ENCODE measurements at regions not wholly inside any gene's neighbourhood (a gene's known extent, or its start where the extent isn't known, plus 50 kb on each side); places are given as distances from the start of the nearest gene placed in this dataset.

DNA sequence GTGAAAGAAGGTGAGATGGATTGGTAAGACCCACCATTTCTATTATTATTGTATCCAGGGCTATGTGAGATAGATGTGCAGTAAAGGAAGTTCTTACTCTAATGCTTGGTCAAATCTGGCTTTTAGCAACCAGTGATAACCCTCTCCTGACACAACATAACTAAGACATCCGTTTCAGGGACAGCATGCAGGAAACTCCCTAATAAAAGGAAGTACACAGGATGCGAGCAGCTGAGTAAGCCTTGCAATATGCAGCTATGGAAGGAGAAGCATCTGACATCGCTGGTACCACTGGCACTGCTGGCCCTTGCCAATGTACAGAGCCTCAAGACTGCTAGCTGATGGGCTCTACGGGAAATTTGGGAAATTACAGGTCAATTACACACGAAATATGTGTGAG is 662.3 kb downstream of the NR2F2 start:
- TF ChIP-seq, protein P1, sequence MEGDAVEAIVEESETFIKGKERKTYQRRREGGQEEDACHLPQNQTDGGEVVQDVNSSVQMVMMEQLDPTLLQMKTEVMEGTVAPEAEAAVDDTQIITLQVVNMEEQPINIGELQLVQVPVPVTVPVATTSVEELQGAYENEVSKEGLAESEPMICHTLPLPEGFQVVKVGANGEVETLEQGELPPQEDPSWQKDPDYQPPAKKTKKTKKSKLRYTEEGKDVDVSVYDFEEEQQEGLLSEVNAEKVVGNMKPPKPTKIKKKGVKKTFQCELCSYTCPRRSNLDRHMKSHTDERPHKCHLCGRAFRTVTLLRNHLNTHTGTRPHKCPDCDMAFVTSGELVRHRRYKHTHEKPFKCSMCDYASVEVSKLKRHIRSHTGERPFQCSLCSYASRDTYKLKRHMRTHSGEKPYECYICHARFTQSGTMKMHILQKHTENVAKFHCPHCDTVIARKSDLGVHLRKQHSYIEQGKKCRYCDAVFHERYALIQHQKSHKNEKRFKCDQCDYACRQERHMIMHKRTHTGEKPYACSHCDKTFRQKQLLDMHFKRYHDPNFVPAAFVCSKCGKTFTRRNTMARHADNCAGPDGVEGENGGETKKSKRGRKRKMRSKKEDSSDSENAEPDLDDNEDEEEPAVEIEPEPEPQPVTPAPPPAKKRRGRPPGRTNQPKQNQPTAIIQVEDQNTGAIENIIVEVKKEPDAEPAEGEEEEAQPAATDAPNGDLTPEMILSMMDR (IDR thresholded peaks at IDR 0.05): no peak
- no peak for TF ChIP-seq POLR2A (IDR thresholded peaks at IDR 0.05)

Data from thyroid gland (tissue), 4 donors.